SK-N-SH (cell line): ENCODE measurements at regions not wholly inside any gene's neighbourhood (a gene's known extent, or its start where the extent isn't known, plus 50 kb on each side); places are given as distances from the start of the nearest gene placed in this dataset.

Experiments used
- CTCF ChIP-seq: fragments of 200-600 bp; sonication (generic); IDR thresholded peaks from 2 replicates; pipeline ENCODE4 v1.6.1; 2017; ENCODE audit warnings: antibody characterized with exemption, mild to moderate bottlenecking, moderate library complexity
- RAD21 ChIP-seq: IDR thresholded peaks from 2 replicates; pipeline ENCODE4 v1.6.1; 2012; ENCODE audit warnings: mild to moderate bottlenecking, low read length
- YY1 ChIP-seq: IDR thresholded peaks from 2 replicates; pipeline ENCODE4 v1.4.0; 2012; ENCODE audit warnings: low read depth, mild to moderate bottlenecking
- ZBTB33 ChIP-seq: IDR thresholded peaks from 2 replicates; pipeline ENCODE4 v1.4.0; 2012; ENCODE audit warnings: low read depth, borderline replicate concordance

- no peak for TF ChIP-seq RAD21
- no peak for TF ChIP-seq YY1
- TF ChIP-seq CTCF: no peak
- no peak for TF ChIP-seq ZBTB33
Measured at GRCh38 chr5:110294281-110294680, 432.2 kb downstream of the TMEM232 start.
